ENCODE measurements at regions not wholly inside any gene's neighbourhood (a gene's known extent, or its start where the extent isn't known, plus 50 kb on each side); places are given as distances from the start of the nearest gene placed in this dataset.

- TF ChIP-seq, protein P1, sequence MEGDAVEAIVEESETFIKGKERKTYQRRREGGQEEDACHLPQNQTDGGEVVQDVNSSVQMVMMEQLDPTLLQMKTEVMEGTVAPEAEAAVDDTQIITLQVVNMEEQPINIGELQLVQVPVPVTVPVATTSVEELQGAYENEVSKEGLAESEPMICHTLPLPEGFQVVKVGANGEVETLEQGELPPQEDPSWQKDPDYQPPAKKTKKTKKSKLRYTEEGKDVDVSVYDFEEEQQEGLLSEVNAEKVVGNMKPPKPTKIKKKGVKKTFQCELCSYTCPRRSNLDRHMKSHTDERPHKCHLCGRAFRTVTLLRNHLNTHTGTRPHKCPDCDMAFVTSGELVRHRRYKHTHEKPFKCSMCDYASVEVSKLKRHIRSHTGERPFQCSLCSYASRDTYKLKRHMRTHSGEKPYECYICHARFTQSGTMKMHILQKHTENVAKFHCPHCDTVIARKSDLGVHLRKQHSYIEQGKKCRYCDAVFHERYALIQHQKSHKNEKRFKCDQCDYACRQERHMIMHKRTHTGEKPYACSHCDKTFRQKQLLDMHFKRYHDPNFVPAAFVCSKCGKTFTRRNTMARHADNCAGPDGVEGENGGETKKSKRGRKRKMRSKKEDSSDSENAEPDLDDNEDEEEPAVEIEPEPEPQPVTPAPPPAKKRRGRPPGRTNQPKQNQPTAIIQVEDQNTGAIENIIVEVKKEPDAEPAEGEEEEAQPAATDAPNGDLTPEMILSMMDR (IDR thresholded peaks at IDR 0.05): no peak
- no peak overlapping the region for H3K9ac ChIP-seq
- H2AFZ ChIP-seq: no peak overlapping the region
- H3K36me3 ChIP-seq (ENCODE audit: control insufficient read depth, insufficient read depth, low read length): no peaks in the 10 kb centered on the region
- H3K4me1 ChIP-seq: no peaks in the 10 kb centered on the region
- H3K27ac ChIP-seq: no peak overlapping the region
- no peak overlapping the region for H3K4me2 ChIP-seq (ENCODE audit: low read length)
- H3K4me3 ChIP-seq (ENCODE audit: low read depth, low read length): no peak overlapping the region
- no peaks in the 10 kb centered on the region for H3K27me3 ChIP-seq (ENCODE audit: control insufficient read depth, insufficient read depth, low read length)
- peaks cover 3% of the 10 kb centered on the region for H3K9me3 ChIP-seq (ENCODE audit: control insufficient read depth, low read length)
- no peaks in the 10 kb centered on the region for H3K79me2 ChIP-seq
Observed at GRCh38 chr1:220954321-220955075, 75.3 kb downstream of the HLX start.

- Histone ChIP-seq H3K9ac (no peak overlapping the region), H3K79me2 (no peaks in the 10 kb centered on the region), H3K36me3 (ENCODE audit: control insufficient read depth, insufficient read depth, low read length) (no peaks in the 10 kb centered on the region), H3K4me2 (ENCODE audit: low read length) (no peak overlapping the region), H3K4me3 (ENCODE audit: low read depth, low read length) (no peak overlapping the region), H3K27ac (no peak overlapping the region), H3K9me3 (ENCODE audit: control insufficient read depth, low read length) (peaks cover 3% of the 10 kb centered on the region), H3K27me3 (ENCODE audit: control insufficient read depth, insufficient read depth, low read length) (no peaks in the 10 kb centered on the region), H3K4me1 (no peaks in the 10 kb centered on the region), H2AFZ (no peak overlapping the region)
- TF ChIP-seq, protein P1 (IDR thresholded peaks at IDR 0.05): no peak
Observed at GRCh38 chr1:220955116-220955515, 75.9 kb downstream of the HLX start.

- Histone ChIP-seq H3K4me2 (ENCODE audit: low read length) (no peak overlapping the region), H3K79me2 (no peaks in the 10 kb centered on the region), H3K9me3 (ENCODE audit: control insufficient read depth, low read length) (peaks cover 1% of the 10 kb centered on the region), H3K36me3 (ENCODE audit: control insufficient read depth, insufficient read depth, low read length) (no peaks in the 10 kb centered on the region), H3K27ac (no peak overlapping the region), H2AFZ (no peak overlapping the region), H3K9ac (no peak overlapping the region), H3K4me1 (no peaks in the 10 kb centered on the region), H3K27me3 (ENCODE audit: control insufficient read depth, insufficient read depth, low read length) (no peaks in the 10 kb centered on the region), H3K4me3 (ENCODE audit: low read depth, low read length) (no peak overlapping the region)
- TF ChIP-seq, protein P1 (IDR thresholded peaks at IDR 0.05): no peak
Observed at GRCh38 chr1:220956501-220957232, 77.4 kb downstream of the HLX start.

DNA sequence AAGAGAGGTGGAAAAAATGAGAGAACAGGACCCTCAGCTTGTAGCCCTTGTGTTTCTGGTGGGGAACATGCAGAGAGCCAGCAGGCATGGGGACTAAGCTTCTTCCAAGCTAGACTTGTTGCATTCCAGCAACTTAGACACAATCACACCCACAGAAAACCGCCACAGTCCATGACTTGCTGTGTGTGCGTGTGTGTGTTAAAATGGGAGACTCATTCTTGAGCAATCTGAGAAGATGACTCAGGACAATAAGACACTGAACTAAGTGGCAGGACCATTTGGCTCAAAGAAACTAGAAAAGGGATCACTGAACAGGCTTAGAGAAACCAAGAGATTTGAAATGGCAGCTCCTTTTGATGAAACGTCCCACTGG lies 78.0 kb downstream of the HLX start:
- H3K79me2 ChIP-seq: no peaks in the 10 kb centered on the region
- no peaks in the 10 kb centered on the region for H3K27me3 ChIP-seq (ENCODE audit: control insufficient read depth, insufficient read depth, low read length)
- TF ChIP-seq, protein P1 (IDR thresholded peaks at IDR 0.05): no peak
- no peak overlapping the region for H3K4me2 ChIP-seq (ENCODE audit: low read length)
- H3K9me3 ChIP-seq (ENCODE audit: control insufficient read depth, low read length): no peaks in the 10 kb centered on the region
- H3K4me1 ChIP-seq: no peaks in the 10 kb centered on the region
- H3K9ac ChIP-seq: no peak overlapping the region
- no peak overlapping the region for H2AFZ ChIP-seq
- no peaks in the 10 kb centered on the region for H3K36me3 ChIP-seq (ENCODE audit: control insufficient read depth, insufficient read depth, low read length)
- H3K4me3 ChIP-seq (ENCODE audit: low read depth, low read length): no peak overlapping the region
- H3K27ac ChIP-seq: no peak overlapping the region
